Fibroblast of lung (primary cell): ENCODE measurements at regions not wholly inside any gene's neighbourhood (a gene's known extent, or its start where the extent isn't known, plus 50 kb on each side); places are given as distances from the start of the nearest gene placed in this dataset.

Source experiments
- DNase-seq, 2 donors: peaks; one replicate each; pipeline versions ENCODE4 v3.0.0 to v3.0.0-alpha.2; 2010; ENCODE audit warnings: low read depth in 2 of 2
- H2AFZ ChIP-seq: 2 replicates; pipeline ENCODE4 v1.5.1; 2012; ENCODE audit warnings: low read length, control low read depth, inconsistent platforms
- H3K27ac ChIP-seq: 2 replicates; pipeline ENCODE4 v1.5.1; 2011; ENCODE audit warnings: low read length, control low read depth; ENCODE audit not compliant: insufficient read depth
- H3K27me3 ChIP-seq: 2 replicates; pipeline ENCODE4 v1.5.1; 2011; ENCODE audit warnings: mild to moderate bottlenecking, low read length; ENCODE audit not compliant: control insufficient read depth, insufficient read depth
- H3K36me3 ChIP-seq: 2 replicates; pipeline ENCODE4 v1.5.1; 2011; ENCODE audit warnings: low read length; ENCODE audit not compliant: control insufficient read depth, insufficient read depth
- H3K4me1 ChIP-seq: 2 replicates; pipeline ENCODE4 v1.5.1; 2011; ENCODE audit warnings: low read length; ENCODE audit not compliant: control insufficient read depth, insufficient read depth; ENCODE audit errors: extremely low read depth
- H3K4me2 ChIP-seq: 2 replicates; pipeline ENCODE4 v1.5.1; 2011; ENCODE audit warnings: low read length, control low read depth; ENCODE audit not compliant: insufficient read depth; ENCODE audit errors: extremely low read depth
- H3K4me3 ChIP-seq, 4 experiments: fragments of 200-600 bp in 1 of 4; sonication (generic) in 1 of 4; replicated peaks in 1 of 4; 2 replicates each; pipeline ENCODE4 v1.5.1; 2011 to 2016; ENCODE audit warnings: low read length in 4 of 4, low read depth in 3 of 4, mild to moderate bottlenecking in 3 of 4, control low read depth in 2 of 4, inconsistent platforms in 1 of 4, mixed read lengths in 1 of 4; ENCODE audit not compliant: insufficient read depth in 1 of 4; ENCODE audit errors: control extremely low read depth in 1 of 4
- H3K79me2 ChIP-seq: 2 replicates; pipeline ENCODE4 v1.5.1; 2012; ENCODE audit warnings: mild to moderate bottlenecking, low read length, inconsistent platforms; ENCODE audit not compliant: control insufficient read depth, insufficient read depth
- H3K9ac ChIP-seq: 2 replicates; pipeline ENCODE4 v1.5.1; 2011; ENCODE audit warnings: mild to moderate bottlenecking, low read length, control low read depth; ENCODE audit not compliant: insufficient read depth
- H3K9me3 ChIP-seq: 2 replicates; pipeline ENCODE4 v1.5.1; 2012; ENCODE audit warnings: low read depth, low read length; ENCODE audit not compliant: control insufficient read depth, insufficient read depth
- H4K20me1 ChIP-seq: 2 replicates; pipeline ENCODE4 v1.5.1; 2011; ENCODE audit warnings: low read length; ENCODE audit not compliant: control insufficient read depth, insufficient read depth; ENCODE audit errors: extremely low read depth
- EZH2 ChIP-seq: IDR thresholded peaks from 2 replicates; pipeline ENCODE4 v1.5.1; 2012; ENCODE audit warnings: low read length, control low read depth, mild to moderate bottlenecking; ENCODE audit errors: missing control alignments
- TF ChIP-seq, protein P1 (sequence below), 2 donors: IDR thresholded peaks in 1 of 2; conservative IDR thresholded peaks in 1 of 2; 1 replicate in 1 of 2; 2 replicates in 1 of 2; pipeline ENCODE4 v1.5.1; 2011 to 2012; ENCODE audit warnings: low read length in 2 of 2, control low read depth in 1 of 2, inconsistent platforms in 1 of 2, low read depth in 1 of 2, mild to moderate bottlenecking in 1 of 2

DNA sequence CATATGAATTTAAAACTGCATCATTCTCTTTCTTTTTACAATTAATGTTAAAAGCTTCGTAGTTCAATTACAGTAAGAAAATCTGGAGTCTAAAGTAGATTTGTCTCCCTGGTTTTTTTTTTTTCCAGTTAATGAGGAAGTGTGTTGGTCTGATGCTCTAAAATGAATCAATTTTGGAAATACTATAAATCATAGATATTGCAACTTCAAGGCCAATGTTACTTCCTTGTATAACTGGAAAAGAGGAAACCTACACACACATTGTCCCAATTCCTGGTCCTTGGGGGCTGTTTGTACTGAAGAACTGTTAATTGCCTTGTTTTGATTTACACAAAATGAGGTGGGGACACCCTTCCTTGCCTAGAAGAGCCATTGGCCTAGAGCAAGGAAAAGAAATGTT, 107.2 kb downstream of the RGS2 start:
- no peak for DNase-seq
- Histone ChIP-seq H3K9me3 (no peaks in the 10 kb centered on the region), H3K4me1 (no peaks in the 10 kb centered on the region), H3K4me2 (no peak overlapping the region), H3K79me2 (no peaks in the 10 kb centered on the region), H4K20me1 (no peaks in the 10 kb centered on the region), H3K9ac (no peak overlapping the region), H3K4me3 (no peak overlapping the region), H3K36me3 (no peaks in the 10 kb centered on the region), H2AFZ (no peak overlapping the region), H3K27ac (no peak overlapping the region), H3K27me3 (no peaks in the 10 kb centered on the region)
- TF ChIP-seq, protein P1, sequence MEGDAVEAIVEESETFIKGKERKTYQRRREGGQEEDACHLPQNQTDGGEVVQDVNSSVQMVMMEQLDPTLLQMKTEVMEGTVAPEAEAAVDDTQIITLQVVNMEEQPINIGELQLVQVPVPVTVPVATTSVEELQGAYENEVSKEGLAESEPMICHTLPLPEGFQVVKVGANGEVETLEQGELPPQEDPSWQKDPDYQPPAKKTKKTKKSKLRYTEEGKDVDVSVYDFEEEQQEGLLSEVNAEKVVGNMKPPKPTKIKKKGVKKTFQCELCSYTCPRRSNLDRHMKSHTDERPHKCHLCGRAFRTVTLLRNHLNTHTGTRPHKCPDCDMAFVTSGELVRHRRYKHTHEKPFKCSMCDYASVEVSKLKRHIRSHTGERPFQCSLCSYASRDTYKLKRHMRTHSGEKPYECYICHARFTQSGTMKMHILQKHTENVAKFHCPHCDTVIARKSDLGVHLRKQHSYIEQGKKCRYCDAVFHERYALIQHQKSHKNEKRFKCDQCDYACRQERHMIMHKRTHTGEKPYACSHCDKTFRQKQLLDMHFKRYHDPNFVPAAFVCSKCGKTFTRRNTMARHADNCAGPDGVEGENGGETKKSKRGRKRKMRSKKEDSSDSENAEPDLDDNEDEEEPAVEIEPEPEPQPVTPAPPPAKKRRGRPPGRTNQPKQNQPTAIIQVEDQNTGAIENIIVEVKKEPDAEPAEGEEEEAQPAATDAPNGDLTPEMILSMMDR (conservative IDR thresholded peaks at IDR 0.05 in 1 of 2, IDR thresholded peaks at IDR 0.05 in 1 of 2; ENCODE audit: low read depth in 1 of 2, low read length in 2 of 2) = no peak
- TF ChIP-seq EZH2 = no peak

DNA sequence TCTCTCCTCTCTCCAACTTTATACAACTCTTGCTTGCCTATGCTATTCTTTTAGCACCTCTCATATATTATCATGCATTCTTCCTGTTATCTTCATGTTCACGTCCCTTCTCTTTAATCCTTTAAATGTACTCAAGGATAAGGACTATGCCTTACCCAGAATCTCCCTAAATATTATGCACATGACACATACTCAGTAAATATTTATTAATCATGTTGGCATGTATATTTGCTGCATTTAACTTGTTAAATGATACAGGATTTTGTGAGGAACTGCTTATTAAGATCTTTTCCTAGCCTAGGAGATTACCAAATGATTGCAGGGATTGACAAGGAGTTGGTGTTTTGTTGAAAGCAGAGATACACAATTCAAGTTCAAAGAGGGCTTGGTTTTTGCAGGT, 109.4 kb downstream of the RGS2 start:
- no peak for DNase-seq
- Histone ChIP-seq H2AFZ (no peak overlapping the region), H3K27ac (no peak overlapping the region), H3K9ac (no peak overlapping the region), H4K20me1 (no peaks in the 10 kb centered on the region), H3K4me2 (no peak overlapping the region), H3K79me2 (no peaks in the 10 kb centered on the region), H3K4me3 (no peak overlapping the region), H3K27me3 (no peaks in the 10 kb centered on the region), H3K4me1 (no peaks in the 10 kb centered on the region), H3K36me3 (no peaks in the 10 kb centered on the region), H3K9me3 (no peaks in the 10 kb centered on the region)
- TF ChIP-seq, protein P1 (conservative IDR thresholded peaks at IDR 0.05 in 1 of 2, IDR thresholded peaks at IDR 0.05 in 1 of 2; ENCODE audit: low read depth in 1 of 2, low read length in 2 of 2) = no peak
- TF ChIP-seq EZH2 = no peak

DNA sequence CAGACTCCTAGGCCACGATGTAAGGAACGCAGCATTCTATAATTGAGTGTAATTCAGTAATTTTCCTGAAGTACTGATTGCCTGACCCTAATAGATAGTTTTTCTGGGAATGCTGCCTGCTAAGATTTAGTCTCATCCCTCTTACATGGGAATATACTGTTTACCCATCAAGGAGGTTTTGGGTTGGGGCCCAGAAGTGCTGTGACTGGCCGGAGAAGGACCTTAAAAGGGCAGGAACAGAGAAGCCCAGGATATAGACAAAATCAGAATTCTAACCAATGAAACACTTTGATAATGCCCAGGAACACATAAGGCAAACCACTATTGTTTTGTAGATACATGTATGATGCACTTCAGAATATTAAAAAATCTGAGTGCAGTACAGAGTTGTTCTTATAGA, 111.6 kb downstream of the RGS2 start:
- no peak overlapping the region for H2AFZ ChIP-seq
- H3K9me3 ChIP-seq = no peaks in the 10 kb centered on the region
- no peak overlapping the region for H3K27ac ChIP-seq
- peak in 1 of 2 donors; percentile 17 for DNase-seq
- H3K36me3 ChIP-seq = no peaks in the 10 kb centered on the region
- no peaks in the 10 kb centered on the region for H3K27me3 ChIP-seq
- no peaks in the 10 kb centered on the region for H4K20me1 ChIP-seq
- no peak overlapping the region for H3K4me3 ChIP-seq
- H3K9ac ChIP-seq = no peak overlapping the region
- H3K4me2 ChIP-seq = no peak overlapping the region
- H3K4me1 ChIP-seq = no peaks in the 10 kb centered on the region
- no peak for TF ChIP-seq EZH2
- TF ChIP-seq, protein P1 (conservative IDR thresholded peaks at IDR 0.05 in 1 of 2, IDR thresholded peaks at IDR 0.05 in 1 of 2; ENCODE audit: low read depth in 1 of 2, low read length in 2 of 2) = no peak
- H3K79me2 ChIP-seq = no peaks in the 10 kb centered on the region
